ENCODE measurements at regions not wholly inside any gene's neighbourhood (a gene's known extent, or its start where the extent isn't known, plus 50 kb on each side); places are given as distances from the start of the nearest gene placed in this dataset.

- TF ChIP-seq POLR2A (IDR thresholded peaks at IDR 0.05; ENCODE audit: low read depth, low read length) (no peak), TAF1 (IDR thresholded peaks at IDR 0.05; ENCODE audit: low read depth, low read length) (no peak), SPI1 (IDR thresholded peaks at IDR 0.05; ENCODE audit: low read depth, low read length) (no peak)
Observed at GRCh38 chr2:43086451-43087221, 139.8 kb downstream of the ZFP36L2 start.
